NCI-H82 (cell line): ENCODE measurements at regions not wholly inside any gene's neighbourhood (a gene's known extent, or its start where the extent isn't known, plus 50 kb on each side); places are given as distances from the start of the nearest gene placed in this dataset.
"Not testable (repeated sequence)": the region's sequence is repeated elsewhere in the genome, so short reads cannot be mapped to it uniquely, and the experiment has no call there.

Experiments used
- DNase-seq: peaks from one replicate; lab custom pipeline; 2025; lab: John Stamatoyannopoulos, UW

- no peak for DNase-seq
Observed at GRCh38 chrX:65883556-65883955, 156.3 kb downstream of the VSIG4 start.

- no peak for DNase-seq
Observed at GRCh38 chrX:65879977-65880799, 159.7 kb downstream of the VSIG4 start.

- DNase-seq: no peak
Observed at GRCh38 chrX:65878456-65878855, 161.4 kb downstream of the VSIG4 start.

GRCh38 chrX:65877953-65878352 lies 161.9 kb downstream of the VSIG4 start:
- no peak for DNase-seq

- not testable (repeated sequence) for DNase-seq
Observed at GRCh38 chrX:65875614-65876013, 164.3 kb downstream of the VSIG4 start.

- no peak for DNase-seq
Observed at GRCh38 chrX:65874765-65875164, 165.1 kb downstream of the VSIG4 start.

GRCh38 chrX:65874110-65874509 lies 165.8 kb downstream of the VSIG4 start:
- no peak for DNase-seq

GRCh38 chrX:65873385-65873784 lies 166.5 kb downstream of the VSIG4 start:
- DNase-seq: no peak

GRCh38 chrX:65871671-65872311 lies 168.1 kb downstream of the VSIG4 start:
- peak; percentile 34 for DNase-seq

GRCh38 chrX:65870544-65870943 lies 169.3 kb downstream of the VSIG4 start:
- DNase-seq: not testable (repeated sequence)

- DNase-seq: no peak
Observed at GRCh38 chrX:65866773-65867172, 173.1 kb downstream of the VSIG4 start.

- no peak for DNase-seq
Observed at GRCh38 chrX:65866146-65866545, 173.7 kb downstream of the VSIG4 start.

GRCh38 chrX:65862638-65863037 lies 177.2 kb downstream of the VSIG4 start:
- no peak for DNase-seq

- no peak for DNase-seq
Observed at GRCh38 chrX:65859299-65859698, 180.6 kb downstream of the VSIG4 start.

- DNase-seq: not testable (repeated sequence)
Observed at GRCh38 chrX:65854437-65854836, 185.4 kb downstream of the VSIG4 start.

GRCh38 chrX:65851306-65851705 lies 183.9 kb downstream of the MSN start:
- not testable (repeated sequence) for DNase-seq

GRCh38 chrX:65850821-65851220 lies 183.4 kb downstream of the MSN start:
- DNase-seq: not testable (repeated sequence)

GRCh38 chrX:65846974-65847373 lies 179.5 kb downstream of the MSN start:
- DNase-seq: no peak

- DNase-seq: no peak
Observed at GRCh38 chrX:65841263-65841662, 173.8 kb downstream of the MSN start.

GRCh38 chrX:65838674-65839073 lies 171.2 kb downstream of the MSN start:
- DNase-seq: no peak

- no peak for DNase-seq
Observed at GRCh38 chrX:65837875-65838549, 170.6 kb downstream of the MSN start.

GRCh38 chrX:65831268-65831667 lies 163.8 kb downstream of the MSN start:
- no peak for DNase-seq

- peak; percentile 49 for DNase-seq
Observed at GRCh38 chrX:65828599-65828998, 161.1 kb downstream of the MSN start.
